ENCODE measurements at regions not wholly inside any gene's neighbourhood (a gene's known extent, or its start where the extent isn't known, plus 50 kb on each side); places are given as distances from the start of the nearest gene placed in this dataset.

DNA sequence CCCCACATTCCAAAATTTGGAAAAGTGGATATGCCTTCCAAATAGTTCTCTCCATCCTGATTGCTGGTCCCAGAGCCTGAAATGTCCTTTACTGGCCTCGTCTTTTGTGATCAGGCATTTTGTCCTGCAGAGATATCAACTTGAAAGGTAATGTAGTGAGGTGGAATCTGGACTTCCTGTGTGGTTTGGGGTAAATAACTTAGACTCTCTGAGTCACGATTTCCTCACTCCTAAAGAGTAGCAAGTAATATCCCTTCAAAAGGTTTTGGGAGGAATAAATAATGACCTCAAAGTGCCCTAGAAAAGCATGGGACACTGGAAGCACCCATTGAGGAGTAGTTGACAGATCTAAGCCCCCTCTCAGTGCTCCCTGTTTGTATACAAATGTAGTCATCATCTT, 426.6 kb downstream of the OMA1 start:
- Histone ChIP-seq H3K9me3 (ENCODE audit: control insufficient read depth in 4 of 4, low read length in 3 of 4) (no peaks in the 10 kb centered on the region), H3K4me3 (ENCODE audit: low read depth in 1 of 3, low read length in 3 of 3) (no peak overlapping the region), H3K4me1 (ENCODE audit: control insufficient read depth in 4 of 4, insufficient read depth in 4 of 4, low read length in 3 of 4) (no peaks in the 10 kb centered on the region), H3K27ac (ENCODE audit: low read depth in 1 of 2, low read length in 2 of 2) (no peak overlapping the region), H3K9ac (ENCODE audit: low read depth in 1 of 2, low read length in 2 of 2) (no peak overlapping the region), H3K27me3 (ENCODE audit: control insufficient read depth in 4 of 4, insufficient read depth in 4 of 4, low read length in 3 of 4) (no peaks in the 10 kb centered on the region), H3K36me3 (ENCODE audit: control insufficient read depth in 4 of 4, insufficient read depth in 3 of 4, low read depth in 1 of 4, low read length in 3 of 4) (no peaks in the 10 kb centered on the region)
- TF ChIP-seq, protein P1, sequence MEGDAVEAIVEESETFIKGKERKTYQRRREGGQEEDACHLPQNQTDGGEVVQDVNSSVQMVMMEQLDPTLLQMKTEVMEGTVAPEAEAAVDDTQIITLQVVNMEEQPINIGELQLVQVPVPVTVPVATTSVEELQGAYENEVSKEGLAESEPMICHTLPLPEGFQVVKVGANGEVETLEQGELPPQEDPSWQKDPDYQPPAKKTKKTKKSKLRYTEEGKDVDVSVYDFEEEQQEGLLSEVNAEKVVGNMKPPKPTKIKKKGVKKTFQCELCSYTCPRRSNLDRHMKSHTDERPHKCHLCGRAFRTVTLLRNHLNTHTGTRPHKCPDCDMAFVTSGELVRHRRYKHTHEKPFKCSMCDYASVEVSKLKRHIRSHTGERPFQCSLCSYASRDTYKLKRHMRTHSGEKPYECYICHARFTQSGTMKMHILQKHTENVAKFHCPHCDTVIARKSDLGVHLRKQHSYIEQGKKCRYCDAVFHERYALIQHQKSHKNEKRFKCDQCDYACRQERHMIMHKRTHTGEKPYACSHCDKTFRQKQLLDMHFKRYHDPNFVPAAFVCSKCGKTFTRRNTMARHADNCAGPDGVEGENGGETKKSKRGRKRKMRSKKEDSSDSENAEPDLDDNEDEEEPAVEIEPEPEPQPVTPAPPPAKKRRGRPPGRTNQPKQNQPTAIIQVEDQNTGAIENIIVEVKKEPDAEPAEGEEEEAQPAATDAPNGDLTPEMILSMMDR (IDR thresholded peaks at IDR 0.05; ENCODE audit: low read depth, low read length, missing input control) = no peak
- TF ChIP-seq RXRA (IDR thresholded peaks at IDR 0.05) (no peak), SP1 (IDR thresholded peaks at IDR 0.05) (no peak), YY1 (IDR thresholded peaks at IDR 0.05) (no peak), FOXA1 (IDR thresholded peaks at IDR 0.05) (no peak), GABPA (IDR thresholded peaks at IDR 0.05 in 1 of 2, conservative IDR thresholded peaks at IDR 0.05 in 1 of 2) (no peak), HNF4G (IDR thresholded peaks at IDR 0.05) (no peak), FOXA2 (IDR thresholded peaks at IDR 0.05) (no peak), TAF1 (conservative IDR thresholded peaks at IDR 0.05) (no peak), HNF4A (conservative IDR thresholded peaks at IDR 0.05) (no peak), RAD21 (IDR thresholded peaks at IDR 0.05) (no peak), NR2F2 (IDR thresholded peaks at IDR 0.05) (no peak), JUND (IDR thresholded peaks at IDR 0.05) (no peak)
- TF ChIP-seq, protein P2, sequence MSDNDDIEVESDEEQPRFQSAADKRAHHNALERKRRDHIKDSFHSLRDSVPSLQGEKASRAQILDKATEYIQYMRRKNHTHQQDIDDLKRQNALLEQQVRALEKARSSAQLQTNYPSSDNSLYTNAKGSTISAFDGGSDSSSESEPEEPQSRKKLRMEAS (IDR thresholded peaks at IDR 0.05) = no peak
- TF ChIP-seq, protein P3, sequence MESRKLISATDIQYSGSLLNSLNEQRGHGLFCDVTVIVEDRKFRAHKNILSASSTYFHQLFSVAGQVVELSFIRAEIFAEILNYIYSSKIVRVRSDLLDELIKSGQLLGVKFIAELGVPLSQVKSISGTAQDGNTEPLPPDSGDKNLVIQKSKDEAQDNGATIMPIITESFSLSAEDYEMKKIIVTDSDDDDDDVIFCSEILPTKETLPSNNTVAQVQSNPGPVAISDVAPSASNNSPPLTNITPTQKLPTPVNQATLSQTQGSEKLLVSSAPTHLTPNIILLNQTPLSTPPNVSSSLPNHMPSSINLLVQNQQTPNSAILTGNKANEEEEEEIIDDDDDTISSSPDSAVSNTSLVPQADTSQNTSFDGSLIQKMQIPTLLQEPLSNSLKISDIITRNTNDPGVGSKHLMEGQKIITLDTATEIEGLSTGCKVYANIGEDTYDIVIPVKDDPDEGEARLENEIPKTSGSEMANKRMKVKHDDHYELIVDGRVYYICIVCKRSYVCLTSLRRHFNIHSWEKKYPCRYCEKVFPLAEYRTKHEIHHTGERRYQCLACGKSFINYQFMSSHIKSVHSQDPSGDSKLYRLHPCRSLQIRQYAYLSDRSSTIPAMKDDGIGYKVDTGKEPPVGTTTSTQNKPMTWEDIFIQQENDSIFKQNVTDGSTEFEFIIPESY (IDR thresholded peaks at IDR 0.05) = no peak
- WGBS = 69% methylated on average over 2 of the region's 2 CpGs
- no peak for DNase-seq (ENCODE audit: low spot score)

DNA sequence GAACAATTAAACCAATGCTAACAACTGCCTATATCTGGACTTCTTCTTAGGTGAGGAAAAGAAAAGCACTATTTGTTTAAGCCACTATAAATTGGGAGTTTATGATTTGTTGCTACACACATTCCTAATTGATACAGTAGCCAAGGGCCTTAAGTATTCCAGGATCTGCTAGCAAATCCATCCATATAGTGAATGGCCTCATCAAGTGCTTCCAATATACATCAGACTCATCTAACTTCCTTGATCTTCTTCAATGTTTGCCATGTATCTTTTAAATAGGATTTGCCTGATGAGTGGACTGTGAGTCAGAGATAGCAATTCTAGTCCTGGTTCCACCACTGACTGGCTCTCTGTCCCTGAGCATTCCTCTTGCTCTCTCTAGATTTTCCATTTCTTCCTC, 430.2 kb downstream of the OMA1 start:
- H3K9me3 ChIP-seq (ENCODE audit: control insufficient read depth in 4 of 4, low read length in 3 of 4) = peaks cover 0 to 3% (median 0%) of the 10 kb centered on the region in 4 donors
- H3K4me1 ChIP-seq (ENCODE audit: control insufficient read depth in 4 of 4, insufficient read depth in 4 of 4, low read length in 3 of 4) = no peaks in the 10 kb centered on the region

More for the DNA sequence above, 430.2 kb downstream of the OMA1 start:
- Histone ChIP-seq H3K9ac (ENCODE audit: low read depth in 1 of 2, low read length in 2 of 2) (no peak overlapping the region), H3K36me3 (ENCODE audit: control insufficient read depth in 4 of 4, insufficient read depth in 3 of 4, low read depth in 1 of 4, low read length in 3 of 4) (no peaks in the 10 kb centered on the region), H3K27ac (ENCODE audit: low read depth in 1 of 2, low read length in 2 of 2) (no peak overlapping the region), H3K27me3 (ENCODE audit: control insufficient read depth in 4 of 4, insufficient read depth in 4 of 4, low read length in 3 of 4) (peaks cover 0 to 3% (median 0%) of the 10 kb centered on the region in 4 donors), H3K4me3 (ENCODE audit: low read depth in 1 of 3, low read length in 3 of 3) (no peak overlapping the region)
- DNase-seq (ENCODE audit: low spot score) = no peak
- TF ChIP-seq SP1 (IDR thresholded peaks at IDR 0.05) (no peak), TAF1 (conservative IDR thresholded peaks at IDR 0.05) (no peak), EGR1 (IDR thresholded peaks at IDR 0.05; ENCODE audit: low read depth in 2 of 2) (no peak), NR2F2 (IDR thresholded peaks at IDR 0.05) (no peak), JUND (IDR thresholded peaks at IDR 0.05) (no peak), GABPA (IDR thresholded peaks at IDR 0.05 in 1 of 2, conservative IDR thresholded peaks at IDR 0.05 in 1 of 2) (no peak), HNF4G (IDR thresholded peaks at IDR 0.05) (no peak), RXRA (IDR thresholded peaks at IDR 0.05) (no peak), YY1 (IDR thresholded peaks at IDR 0.05) (no peak), FOXA1 (IDR thresholded peaks at IDR 0.05) (no peak), FOXA2 (IDR thresholded peaks at IDR 0.05) (no peak)
- TF ChIP-seq, protein P4, sequence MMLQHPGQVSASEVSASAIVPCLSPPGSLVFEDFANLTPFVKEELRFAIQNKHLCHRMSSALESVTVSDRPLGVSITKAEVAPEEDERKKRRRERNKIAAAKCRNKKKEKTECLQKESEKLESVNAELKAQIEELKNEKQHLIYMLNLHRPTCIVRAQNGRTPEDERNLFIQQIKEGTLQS (IDR thresholded peaks at IDR 0.05) = no peak
- TF ChIP-seq, protein P3 (IDR thresholded peaks at IDR 0.05) = no peak
- TF ChIP-seq, protein P1 (IDR thresholded peaks at IDR 0.05; ENCODE audit: low read depth, low read length, missing input control) = no peak
- TF ChIP-seq, protein P2 (IDR thresholded peaks at IDR 0.05) = no peak

Data from liver (tissue), 8 donors.